ENCODE measurements at regions not wholly inside any gene's neighbourhood (a gene's known extent, or its start where the extent isn't known, plus 50 kb on each side); places are given as distances from the start of the nearest gene placed in this dataset.

DNA sequence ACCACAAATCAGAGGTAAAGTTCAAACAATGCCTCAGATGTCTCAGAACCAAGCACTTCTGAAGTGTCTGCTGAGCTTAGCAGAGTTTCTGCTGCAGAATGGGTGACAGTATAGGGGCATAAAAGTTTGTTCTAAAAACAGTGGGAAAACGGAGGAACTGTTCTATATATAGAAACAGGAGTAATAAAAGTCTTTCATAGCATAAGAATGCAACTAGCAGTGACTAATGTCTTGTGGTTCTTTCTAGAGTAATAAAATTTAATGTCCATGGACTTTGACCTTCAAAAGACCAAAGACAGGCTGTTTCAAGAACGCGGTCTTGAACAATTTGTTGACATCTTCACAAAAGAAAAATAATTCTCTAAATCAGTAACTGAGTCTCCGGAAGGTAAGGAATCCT lies 107.5 kb upstream of the FAR2 start:
- FAIRE-seq (no peak), DNase-seq (ENCODE audit: insufficient read length, low spot score) (no peak)
- TF ChIP-seq, protein P1, sequence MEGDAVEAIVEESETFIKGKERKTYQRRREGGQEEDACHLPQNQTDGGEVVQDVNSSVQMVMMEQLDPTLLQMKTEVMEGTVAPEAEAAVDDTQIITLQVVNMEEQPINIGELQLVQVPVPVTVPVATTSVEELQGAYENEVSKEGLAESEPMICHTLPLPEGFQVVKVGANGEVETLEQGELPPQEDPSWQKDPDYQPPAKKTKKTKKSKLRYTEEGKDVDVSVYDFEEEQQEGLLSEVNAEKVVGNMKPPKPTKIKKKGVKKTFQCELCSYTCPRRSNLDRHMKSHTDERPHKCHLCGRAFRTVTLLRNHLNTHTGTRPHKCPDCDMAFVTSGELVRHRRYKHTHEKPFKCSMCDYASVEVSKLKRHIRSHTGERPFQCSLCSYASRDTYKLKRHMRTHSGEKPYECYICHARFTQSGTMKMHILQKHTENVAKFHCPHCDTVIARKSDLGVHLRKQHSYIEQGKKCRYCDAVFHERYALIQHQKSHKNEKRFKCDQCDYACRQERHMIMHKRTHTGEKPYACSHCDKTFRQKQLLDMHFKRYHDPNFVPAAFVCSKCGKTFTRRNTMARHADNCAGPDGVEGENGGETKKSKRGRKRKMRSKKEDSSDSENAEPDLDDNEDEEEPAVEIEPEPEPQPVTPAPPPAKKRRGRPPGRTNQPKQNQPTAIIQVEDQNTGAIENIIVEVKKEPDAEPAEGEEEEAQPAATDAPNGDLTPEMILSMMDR (IDR thresholded peaks at IDR 0.05; ENCODE audit: insufficient read depth, missing control alignments), result no peak

- DNase-seq (ENCODE audit: insufficient read length, low spot score) (no peak), FAIRE-seq (no peak)
- TF ChIP-seq, protein P1 (IDR thresholded peaks at IDR 0.05; ENCODE audit: insufficient read depth, missing control alignments), result no peak
These were observed 106.0 kb upstream of the FAR2 start for GRCh38 chr12:29043069-29043468.

DNA sequence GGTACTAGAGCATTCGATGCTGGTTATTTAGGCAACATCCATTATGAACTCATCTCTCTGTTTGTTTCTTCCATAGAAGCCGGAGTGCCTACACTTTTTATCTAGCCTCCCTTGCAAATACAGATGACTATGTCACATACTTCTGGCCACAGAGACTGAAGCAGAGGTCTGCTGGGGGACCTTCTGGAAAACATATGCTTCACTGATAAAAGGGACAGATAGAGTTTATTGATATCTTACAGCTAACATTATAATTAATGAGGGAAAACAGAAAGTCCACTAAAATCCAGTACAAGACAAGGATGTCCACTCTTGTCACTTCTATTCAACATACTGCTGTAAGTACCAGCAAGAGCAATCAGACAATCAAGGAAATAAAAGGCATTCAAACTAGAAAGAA lies 104.3 kb upstream of the FAR2 start:
- FAIRE-seq, result no peak
- TF ChIP-seq, protein P1 (IDR thresholded peaks at IDR 0.05; ENCODE audit: insufficient read depth, missing control alignments), result no peak

DNA sequence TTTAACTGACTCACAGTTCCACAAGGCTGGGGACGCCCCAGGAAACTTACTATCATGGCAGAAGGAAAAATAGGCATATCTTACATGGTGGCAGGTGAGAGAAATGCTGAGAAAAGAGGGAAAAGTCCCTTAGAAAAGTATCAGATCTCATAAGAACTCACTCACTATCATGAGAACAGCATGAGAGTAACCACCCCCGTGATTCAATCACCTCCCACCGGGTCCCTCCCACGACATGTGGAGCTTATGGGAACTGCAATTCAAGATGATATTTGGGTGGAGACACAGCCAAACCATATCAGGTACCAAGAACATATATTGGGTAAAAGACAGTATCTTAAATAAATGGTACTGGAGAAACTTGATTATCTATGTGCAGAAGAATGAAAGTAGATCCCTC lies 100.3 kb upstream of the FAR2 start:
- DNase-seq (ENCODE audit: insufficient read length, low spot score) (no peak), FAIRE-seq (no peak)
- TF ChIP-seq, protein P1 (IDR thresholded peaks at IDR 0.05; ENCODE audit: insufficient read depth, missing control alignments), result no peak

More for the DNA sequence above, 104.3 kb upstream of the FAR2 start:
- DNase-seq (ENCODE audit: insufficient read length, low spot score), result no peak

- TF ChIP-seq, protein P1 (IDR thresholded peaks at IDR 0.05; ENCODE audit: insufficient read depth, missing control alignments), result no peak
- FAIRE-seq, result no peak
- no peak for DNase-seq (ENCODE audit: insufficient read length, low spot score)
These were observed 98.6 kb upstream of the FAR2 start for GRCh38 chr12:29050503-29050902.

- TF ChIP-seq, protein P1 (IDR thresholded peaks at IDR 0.05; ENCODE audit: insufficient read depth, missing control alignments), result no peak
- DNase-seq (ENCODE audit: insufficient read length, low spot score), result no peak
- no peak for FAIRE-seq
These were observed 97.9 kb upstream of the FAR2 start for GRCh38 chr12:29051221-29051620.

DNA sequence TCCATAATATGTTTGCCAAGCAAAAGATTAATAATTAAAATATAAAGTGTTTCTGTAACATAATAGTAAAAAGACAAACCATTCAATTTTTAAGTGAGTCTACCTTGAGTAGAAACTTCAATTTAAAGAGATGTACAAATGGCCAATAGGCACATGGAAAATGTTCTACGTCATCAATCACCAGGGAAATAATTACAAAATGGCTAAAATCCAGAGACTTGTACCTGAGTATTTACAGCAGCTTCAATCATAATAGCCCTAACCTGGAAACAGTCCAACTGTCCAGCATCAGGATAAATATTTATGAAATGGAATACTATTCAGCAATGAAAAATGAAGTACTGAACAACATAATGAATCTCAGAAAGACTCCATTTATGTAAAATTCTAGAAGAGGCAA lies 95.5 kb upstream of the FAR2 start:
- DNase-seq (ENCODE audit: insufficient read length, low spot score) (no peak), FAIRE-seq (no peak)
- TF ChIP-seq, protein P1 (IDR thresholded peaks at IDR 0.05; ENCODE audit: insufficient read depth, missing control alignments), result no peak
